ENCODE measurements at regions not wholly inside any gene's neighbourhood (a gene's known extent, or its start where the extent isn't known, plus 50 kb on each side); places are given as distances from the start of the nearest gene placed in this dataset.
"Not testable (repeated sequence)": the region's sequence is repeated elsewhere in the genome, so short reads cannot be mapped to it uniquely, and the experiment has no call there.

- in situ Hi-C loops (cut with HindIII; ENCODE audit: low sequenced_read_pairs): loop anchor here (5.0 kb wide), 1 partner anchor 40 kb away; no protein-coding TSS in a partner anchor
Observed at GRCh38 chr3:36656873-36657272, 107.5 kb downstream of the DCLK3 start.

GRCh38 chr3:36653095-36653494, 111.3 kb downstream of the DCLK3 start:
- in situ Hi-C loops (cut with HindIII; ENCODE audit: low sequenced_read_pairs): no loop called here

DNA sequence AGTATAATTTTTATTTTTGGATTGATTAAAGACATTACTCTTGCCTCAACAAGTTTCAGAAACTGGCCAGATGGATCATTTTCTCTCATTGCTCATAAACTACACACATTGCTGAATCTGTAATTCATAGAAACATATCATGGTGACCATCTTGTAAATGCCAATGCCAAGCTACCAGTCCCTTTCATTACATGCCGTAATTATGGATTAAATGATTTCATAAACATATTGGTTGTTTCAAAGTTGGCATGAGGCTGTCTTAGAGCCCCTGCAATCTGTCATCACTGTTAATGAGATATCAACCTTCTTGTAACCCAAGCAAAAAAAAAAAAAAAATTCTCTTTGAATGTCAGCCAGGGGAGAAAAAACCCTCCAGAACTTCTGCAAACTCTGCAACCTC, 112.2 kb downstream of the DCLK3 start:
- in situ Hi-C loops (cut with HindIII; ENCODE audit: low sequenced_read_pairs): no loop called here

GRCh38 chr3:36650271-36650671, 114.1 kb downstream of the DCLK3 start:
- in situ Hi-C loops (cut with HindIII; ENCODE audit: low sequenced_read_pairs): no loop called here

GRCh38 chr3:36649125-36649524, 115.2 kb downstream of the DCLK3 start:
- in situ Hi-C loops (cut with HindIII; ENCODE audit: low sequenced_read_pairs): no loop called here

GRCh38 chr3:36648241-36649034, 115.9 kb downstream of the DCLK3 start:
- in situ Hi-C loops (cut with HindIII; ENCODE audit: low sequenced_read_pairs): no loop called here

GRCh38 chr3:36647423-36647853, 116.9 kb downstream of the DCLK3 start:
- in situ Hi-C loops (cut with HindIII; ENCODE audit: low sequenced_read_pairs): no loop called here

DNA sequence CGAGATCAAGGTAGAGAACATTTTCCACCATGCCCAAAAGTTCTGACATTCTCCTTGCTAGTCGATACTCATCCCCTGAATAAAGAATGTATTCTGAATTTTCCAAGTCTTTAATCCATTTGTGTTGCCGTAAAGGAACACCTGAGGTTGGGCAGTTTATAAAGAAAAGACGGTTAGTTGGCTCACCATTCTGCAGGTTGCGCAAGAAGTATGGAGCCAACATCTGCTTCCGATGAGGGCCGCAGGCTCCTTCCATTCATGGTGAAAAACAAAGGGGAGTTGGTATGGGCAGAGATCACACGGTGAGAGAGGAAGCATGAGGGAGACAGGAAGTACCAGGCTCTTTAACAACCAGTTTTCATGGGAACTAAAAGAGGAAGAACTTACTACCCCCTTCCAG, 121.2 kb downstream of the DCLK3 start:
- in situ Hi-C loops (cut with HindIII; ENCODE audit: low sequenced_read_pairs): no loop called here

- in situ Hi-C loops (cut with HindIII; ENCODE audit: low sequenced_read_pairs): no loop called here
Observed at GRCh38 chr3:36635731-36636130, 128.6 kb downstream of the DCLK3 start.

DNA sequence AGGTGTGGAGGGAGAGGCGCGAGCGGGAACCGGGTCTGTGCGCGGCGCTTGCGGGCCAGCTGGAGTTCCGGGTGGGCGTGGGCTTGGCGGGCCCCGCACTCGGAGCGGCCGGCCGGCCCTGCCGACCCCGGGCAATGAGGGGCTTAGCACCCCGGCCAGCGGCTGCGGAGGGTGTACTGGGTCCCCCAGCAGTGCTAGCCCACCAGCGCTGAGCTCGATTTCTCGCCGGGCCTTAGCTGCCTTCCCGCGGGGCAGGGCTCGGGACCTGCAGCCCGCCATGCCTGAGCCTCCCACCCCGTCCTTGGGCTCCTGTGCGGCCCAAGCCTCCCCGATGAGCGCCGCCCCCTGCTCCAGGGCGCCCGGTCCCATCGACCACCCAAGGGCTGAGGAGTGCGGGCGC, 130.5 kb downstream of the DCLK3 start:
- in situ Hi-C loops (cut with HindIII; ENCODE audit: low sequenced_read_pairs): not testable (repeated sequence)

GRCh38 chr3:36633060-36633459, 131.3 kb downstream of the DCLK3 start:
- in situ Hi-C loops (cut with HindIII; ENCODE audit: low sequenced_read_pairs): no loop called here

GRCh38 chr3:36631549-36631948, 132.8 kb downstream of the DCLK3 start:
- in situ Hi-C loops (cut with HindIII; ENCODE audit: low sequenced_read_pairs): no loop called here

DNA sequence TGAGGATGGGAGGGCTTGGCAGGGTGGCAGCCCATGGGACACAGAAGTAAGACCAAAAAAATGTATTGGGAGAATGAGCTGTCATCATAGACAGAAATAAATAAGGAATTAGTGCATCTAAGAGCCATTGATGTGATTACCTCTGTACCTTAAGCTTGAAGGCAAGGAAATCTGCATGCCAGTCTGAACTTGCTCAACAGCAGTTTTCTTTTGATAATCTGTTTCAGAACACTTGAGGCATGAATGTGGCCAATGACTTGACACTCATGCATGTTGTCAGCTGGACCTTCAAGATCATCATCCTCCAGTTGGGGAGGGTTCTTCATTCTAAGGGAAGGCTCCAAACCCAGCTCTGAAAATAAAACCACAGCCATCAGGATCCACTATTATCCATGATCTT, 148.5 kb downstream of the DCLK3 start:
- in situ Hi-C loops (cut with HindIII; ENCODE audit: low sequenced_read_pairs): no loop called here

DNA sequence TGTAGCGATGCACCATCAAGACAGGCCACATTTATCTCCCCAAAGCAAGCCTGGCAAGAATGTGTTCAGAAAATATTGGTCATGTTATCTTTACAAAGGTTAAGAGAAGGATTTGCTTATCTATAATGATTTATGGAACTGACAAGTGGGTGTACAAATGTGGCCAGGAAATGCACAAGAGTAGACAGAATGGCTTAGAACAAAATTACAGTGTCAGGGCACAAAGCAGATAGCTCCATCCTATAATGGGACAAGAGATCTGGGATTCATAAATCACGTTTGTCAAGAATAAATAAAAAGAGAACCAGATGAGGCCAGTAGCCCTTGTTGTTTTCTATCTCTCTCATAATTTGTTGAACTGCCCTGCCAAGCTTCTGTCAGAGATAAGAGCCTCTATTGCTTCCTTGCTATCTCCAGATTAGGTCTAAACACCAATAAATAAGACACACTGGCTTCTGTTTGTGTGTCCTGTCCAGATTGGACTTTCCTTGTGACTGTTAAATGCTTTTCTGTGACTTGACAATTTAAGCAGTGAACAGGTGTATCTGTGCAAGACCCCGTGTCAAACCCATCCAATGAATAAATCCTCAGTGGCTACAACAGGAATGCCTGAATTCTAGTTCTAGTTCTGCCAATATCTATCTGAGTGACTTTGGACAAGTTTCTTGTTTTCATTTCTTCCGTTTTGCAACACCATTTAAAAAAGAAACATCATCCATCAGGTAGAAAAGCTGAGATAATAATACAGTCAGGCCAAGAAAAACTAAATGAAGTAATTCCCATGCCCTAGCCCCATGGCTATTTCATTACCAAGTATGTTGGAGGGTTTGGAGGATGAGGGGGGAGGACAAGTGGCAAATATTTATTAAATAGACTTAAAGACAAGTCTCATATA, 157.2 kb downstream of the DCLK3 start:
- in situ Hi-C loops (cut with HindIII; ENCODE audit: low sequenced_read_pairs): no loop called here

GRCh38 chr3:36603423-36603822, 160.9 kb downstream of the DCLK3 start:
- in situ Hi-C loops (cut with HindIII; ENCODE audit: low sequenced_read_pairs): no loop called here

DNA sequence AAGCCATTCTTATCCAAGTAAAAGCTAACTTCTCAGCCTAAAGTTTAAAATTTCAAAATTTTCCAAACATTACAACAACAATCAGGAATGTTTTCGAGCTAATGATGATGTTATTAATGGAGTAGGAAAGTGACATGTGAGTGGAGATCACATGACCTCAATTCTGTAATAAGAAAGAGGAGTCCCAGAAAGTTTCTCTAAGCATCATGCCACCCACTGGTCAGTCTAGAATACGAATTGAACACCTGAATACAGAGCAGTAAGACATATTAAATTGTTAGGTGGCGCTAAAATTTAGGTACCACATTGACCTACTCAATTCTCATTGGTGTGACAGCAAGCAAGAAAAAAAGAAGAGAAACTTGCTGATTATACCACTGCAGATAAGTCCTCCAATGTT, 163.9 kb downstream of the DCLK3 start:
- in situ Hi-C loops (cut with HindIII; ENCODE audit: low sequenced_read_pairs): no loop called here
